Non-pigmented ciliary epithelial cell (primary cell): ENCODE measurements at regions not wholly inside any gene's neighbourhood (a gene's known extent, or its start where the extent isn't known, plus 50 kb on each side); places are given as distances from the start of the nearest gene placed in this dataset.
"Not testable (repeated sequence)": the region's sequence is repeated elsewhere in the genome, so short reads cannot be mapped to it uniquely, and the experiment has no call there.

ENCODE experiments used
- DNase-seq: peaks from one replicate; pipeline ENCODE4 v3.0.0-alpha.2; 2010; ENCODE audit warnings: low read depth

DNA sequence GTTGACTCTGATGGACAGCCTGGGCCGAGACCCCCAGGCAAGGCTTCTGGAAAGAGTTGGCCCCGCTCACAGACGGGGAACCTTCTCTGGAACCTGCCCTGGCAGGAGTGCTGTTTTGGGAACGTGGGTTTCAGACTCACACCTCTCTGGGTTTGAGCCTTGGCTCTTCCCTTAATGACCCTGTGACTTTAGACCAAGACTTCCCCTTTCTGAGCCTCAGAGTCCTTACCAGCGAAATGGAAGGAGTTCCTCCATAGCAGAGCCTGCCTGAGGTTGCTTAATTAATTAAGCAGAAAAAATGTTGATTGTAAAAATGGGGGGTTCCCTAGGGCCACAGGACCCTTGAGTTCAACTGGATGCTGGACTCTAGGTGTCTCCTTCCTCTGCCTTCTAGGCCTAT, 408.2 kb downstream of the SEC14L1 start:
- no peak for DNase-seq

DNA sequence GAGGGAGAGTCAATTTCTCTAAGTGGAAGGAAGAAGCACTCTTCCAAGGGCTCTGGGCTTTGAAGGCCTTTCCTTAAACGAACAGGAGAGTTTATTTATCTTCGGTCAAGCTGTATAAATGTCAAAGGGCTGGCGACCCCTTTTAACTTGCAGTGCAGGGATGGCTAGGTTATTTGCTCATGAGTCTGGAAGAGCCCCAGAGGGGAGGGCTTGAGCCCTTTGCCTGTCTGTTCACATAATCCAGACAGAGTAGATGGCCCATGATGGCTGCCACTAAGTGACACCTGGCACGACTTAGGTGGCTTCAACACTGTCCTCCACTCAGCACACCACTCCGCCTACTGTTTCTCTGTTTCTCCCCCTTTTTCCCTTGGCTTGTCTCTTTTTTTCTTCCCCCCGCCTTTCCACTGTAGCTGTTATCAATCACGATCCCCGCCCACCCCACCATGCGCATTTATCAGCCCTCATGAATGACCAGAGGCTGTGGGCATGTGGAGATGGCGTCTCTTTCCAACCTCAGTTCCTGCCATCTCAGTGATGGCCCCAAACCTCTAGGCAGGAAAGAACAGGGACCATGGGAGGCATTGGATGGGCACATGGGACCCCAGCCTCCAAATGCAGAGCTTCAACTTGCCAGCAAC, 408.7 kb upstream of the TNRC6C start:
- no peak for DNase-seq

DNA sequence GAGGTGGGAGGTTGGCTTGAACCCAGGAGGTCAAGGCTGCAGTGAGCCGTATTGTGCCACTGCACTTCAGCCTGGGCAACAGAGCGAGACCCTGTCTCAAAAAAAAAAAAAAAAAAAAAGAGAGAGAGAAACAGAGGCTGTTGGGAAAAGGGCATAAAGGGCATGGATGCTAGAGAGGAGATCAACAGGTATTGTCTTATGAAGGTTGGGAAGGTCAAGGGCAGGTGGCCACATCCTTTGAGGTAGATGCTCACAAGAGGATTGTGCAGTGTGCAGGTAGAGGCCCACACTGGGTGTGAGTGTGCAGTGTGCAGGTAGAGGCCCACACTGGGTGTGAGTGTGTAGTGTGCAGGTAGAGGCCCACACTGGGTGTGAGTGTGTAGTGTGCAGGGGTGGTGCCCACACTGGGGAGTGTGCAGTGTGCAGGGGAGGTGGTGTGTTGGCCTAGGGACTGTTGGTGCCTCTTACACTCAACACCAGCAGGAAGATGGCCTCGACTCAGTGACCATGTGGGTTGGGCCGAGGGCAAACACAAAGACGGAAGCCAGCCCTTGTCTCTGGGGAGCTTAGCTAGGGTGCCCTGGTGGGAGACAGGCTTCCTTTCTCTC, 404.9 kb upstream of the TNRC6C start:
- no peak for DNase-seq

GRCh38 chr17:77555121-77555591, 403.3 kb upstream of the TNRC6C start:
- DNase-seq, result no peak

- DNase-seq, result no peak
Measured at GRCh38 chr17:77555741-77556291, 402.7 kb upstream of the TNRC6C start.

- no peak for DNase-seq
Measured at GRCh38 chr17:77556383-77557061, 402.0 kb upstream of the TNRC6C start.

DNA sequence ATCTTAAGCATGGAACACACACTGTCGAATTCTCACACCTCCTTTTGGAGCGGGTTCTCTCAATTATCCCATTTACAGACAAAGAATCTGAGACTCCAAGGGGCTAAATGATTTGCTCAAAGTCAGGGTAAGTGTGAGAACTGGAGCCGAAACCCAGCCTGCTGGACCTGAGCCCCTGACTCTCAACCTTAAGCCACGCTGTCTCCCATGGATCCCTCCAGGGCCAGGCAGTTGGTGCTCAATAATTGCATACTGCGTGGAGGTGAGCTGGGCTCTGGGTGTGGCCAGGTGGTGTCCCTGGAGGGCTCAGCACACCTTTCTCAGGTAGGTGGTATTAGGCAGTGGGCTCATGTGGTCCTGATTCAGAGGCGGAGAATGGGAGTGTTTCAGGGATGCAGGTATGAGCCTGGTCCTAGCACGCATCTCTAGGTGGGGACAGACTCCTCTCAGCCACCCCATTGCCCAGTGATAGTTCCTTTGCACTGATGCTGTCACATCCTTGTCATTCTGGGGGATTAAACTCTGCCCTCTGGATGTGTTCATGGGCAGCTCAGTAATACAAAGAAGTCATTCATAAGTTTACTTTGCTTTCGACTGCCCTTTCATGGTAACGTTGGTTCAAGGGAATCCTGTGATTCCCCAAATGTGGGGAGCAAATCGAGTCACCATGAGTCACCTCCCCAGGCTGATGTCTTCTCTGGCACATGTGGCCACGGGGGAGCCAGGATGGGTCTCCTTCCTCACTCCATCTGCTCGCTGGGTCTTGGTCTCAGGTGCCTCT, 399.5 kb upstream of the TNRC6C start:
- DNase-seq, result no peak

GRCh38 chr17:77560381-77560780, 398.1 kb upstream of the TNRC6C start:
- DNase-seq, result no peak

DNA sequence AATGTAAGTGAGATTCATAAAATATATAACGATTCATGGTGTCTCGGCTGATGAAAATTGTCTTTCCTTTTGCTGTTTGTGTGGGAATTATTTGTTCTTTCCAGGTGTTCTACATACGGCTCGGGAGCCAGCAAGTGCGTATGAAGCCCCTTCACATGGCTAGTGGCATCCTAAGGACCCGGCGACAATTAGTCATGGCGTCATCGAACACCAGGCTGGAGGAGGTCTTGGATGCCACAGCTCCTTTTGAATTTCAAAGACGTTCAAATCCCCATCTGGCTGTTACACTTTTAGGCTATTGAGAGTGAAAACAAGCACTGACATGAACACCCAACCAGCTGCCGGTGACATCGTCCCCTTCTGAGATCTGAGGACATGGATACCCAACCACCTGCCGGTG, 397.7 kb upstream of the TNRC6C start:
- no peak for DNase-seq

GRCh38 chr17:77562361-77562760, 396.1 kb upstream of the TNRC6C start:
- DNase-seq, result not testable (repeated sequence)

DNA sequence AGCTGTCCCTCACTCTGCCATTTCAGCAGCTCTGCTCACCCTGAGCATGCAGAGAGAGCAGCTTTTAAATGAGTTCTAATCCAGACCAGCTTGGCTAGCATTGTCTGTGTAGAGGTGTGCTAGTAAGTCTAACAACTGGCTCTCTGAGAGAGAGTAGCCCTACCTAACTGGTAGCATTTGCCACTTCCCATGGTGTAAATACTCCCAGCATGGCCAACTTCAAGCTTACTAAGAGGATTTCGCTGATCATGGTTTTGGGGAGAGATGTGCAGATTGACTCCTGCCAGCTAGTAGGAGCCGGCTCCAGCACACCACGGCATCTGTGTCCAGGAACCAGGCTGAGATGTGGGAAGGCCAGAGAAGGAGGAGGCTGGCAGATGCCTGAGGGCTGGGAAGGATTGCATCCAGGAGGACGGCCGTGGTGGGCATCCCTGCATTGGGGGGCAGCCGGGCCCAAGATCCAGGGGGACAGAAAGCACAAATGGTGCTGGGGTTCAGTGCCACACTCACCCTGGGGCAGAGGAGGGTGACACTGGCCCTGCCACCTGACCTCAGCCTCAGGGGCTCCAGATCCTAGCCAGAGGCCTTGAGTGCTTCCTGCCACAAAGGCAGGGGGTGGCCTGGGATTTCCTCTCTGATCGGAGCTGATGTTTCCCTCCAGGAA, 394.9 kb upstream of the TNRC6C start:
- no peak for DNase-seq

- DNase-seq, result no peak
Measured at GRCh38 chr17:77564278-77564920, 394.1 kb upstream of the TNRC6C start.

- no peak for DNase-seq
Measured at GRCh38 chr17:77565166-77565565, 393.3 kb upstream of the TNRC6C start.

DNA sequence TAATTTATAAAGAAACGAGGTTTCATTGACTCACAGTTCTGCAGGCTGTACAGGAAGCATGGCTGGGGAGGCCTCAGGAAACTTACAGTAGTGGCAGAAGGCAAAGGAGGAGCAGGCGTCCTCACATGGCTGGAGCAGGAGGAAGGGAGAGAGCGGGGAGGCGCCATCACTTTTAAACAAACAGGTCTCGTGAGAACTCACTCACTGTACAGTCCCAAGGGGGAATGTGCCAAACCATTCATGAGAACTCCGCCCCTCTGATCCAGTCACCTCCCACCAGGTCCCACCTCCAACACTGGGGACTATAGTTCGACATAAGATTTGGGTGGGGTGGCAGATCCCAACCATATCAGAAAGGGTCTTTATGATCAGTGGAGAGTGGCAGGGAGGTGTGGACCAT, 392.4 kb upstream of the TNRC6C start:
- DNase-seq, result no peak

- no peak for DNase-seq
Measured at GRCh38 chr17:77566566-77567138, 391.9 kb upstream of the TNRC6C start.

DNA sequence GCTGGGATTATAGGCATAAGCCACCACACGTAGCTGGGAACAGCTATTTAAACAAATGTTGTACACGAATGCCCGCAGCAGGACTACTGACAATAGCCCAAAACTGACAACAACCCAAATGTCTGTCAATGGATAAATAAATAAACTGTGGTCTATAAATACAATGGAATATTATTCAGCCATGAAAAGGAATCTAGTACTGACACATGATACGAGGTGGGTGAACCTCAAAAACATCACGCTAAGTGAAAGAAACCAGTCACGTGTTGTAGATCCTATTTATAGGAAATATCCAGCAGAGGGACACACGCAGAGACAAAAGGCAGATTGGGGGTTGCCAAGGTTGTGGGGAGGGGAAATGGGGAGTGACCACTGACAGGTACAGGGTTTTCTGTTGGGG, 390.0 kb upstream of the TNRC6C start:
- no peak for DNase-seq

DNA sequence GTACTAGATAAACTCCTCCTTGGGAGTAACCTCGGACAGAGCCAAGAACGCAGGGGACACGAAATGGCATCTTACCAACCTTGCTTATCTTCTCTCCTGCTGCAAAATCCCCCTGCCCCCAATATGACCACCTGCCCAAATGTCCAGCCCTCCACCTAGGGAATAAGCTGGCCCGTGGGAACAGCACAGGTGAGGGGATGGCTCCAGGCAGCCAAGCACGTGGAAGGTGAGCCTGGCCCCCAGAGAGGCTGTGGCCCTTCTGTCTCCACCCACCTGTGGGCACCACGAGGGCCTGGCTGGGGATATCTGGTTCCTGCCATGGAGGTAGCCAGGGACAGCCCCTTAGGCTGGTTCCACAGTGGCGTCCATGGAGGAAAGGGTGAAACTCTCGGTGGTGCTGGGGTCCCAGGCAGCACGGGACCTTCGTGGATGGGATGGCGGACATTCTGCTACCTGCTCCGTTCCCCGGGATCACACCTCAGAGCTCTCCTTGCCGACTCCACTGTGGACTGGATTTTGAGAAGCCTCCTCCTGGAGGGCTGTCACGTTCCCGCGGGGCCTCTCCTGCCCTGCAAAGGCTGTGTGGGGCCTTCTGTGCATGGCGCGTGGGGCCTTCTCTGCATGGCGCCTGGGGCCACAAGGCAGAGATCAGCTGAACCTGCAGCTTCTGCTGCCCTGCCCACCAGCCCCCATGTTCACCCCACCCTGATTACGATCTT, 388.5 kb upstream of the TNRC6C start:
- no peak for DNase-seq

- no peak for DNase-seq
Measured at GRCh38 chr17:77570565-77570898, 388.0 kb upstream of the TNRC6C start.

- DNase-seq, result no peak
Measured at GRCh38 chr17:77571155-77571981, 387.1 kb upstream of the TNRC6C start.
